GM19438 (cell line): ENCODE measurements at regions not wholly inside any gene's neighbourhood (a gene's known extent, or its start where the extent isn't known, plus 50 kb on each side); places are given as distances from the start of the nearest gene placed in this dataset.

ENCODE experiments used
- ATAC-seq: cut with Tn5 transposase; IDR thresholded peaks from one replicate; pipeline ENCODE4 v1.9.1; 2021; ENCODE audit warnings: low read depth; ENCODE audit not compliant: unreplicated experiment

GRCh38 chr11:22138264-22138663 lies 54.6 kb upstream of the ANO5 start:
- ATAC-seq = no peak
